HG02588 (cell line): ENCODE measurements at regions not wholly inside any gene's neighbourhood (a gene's known extent, or its start where the extent isn't known, plus 50 kb on each side); places are given as distances from the start of the nearest gene placed in this dataset.

Experiments used
- ATAC-seq: cut with Tn5 transposase; IDR thresholded peaks from one replicate; pipeline ENCODE4 v1.9.1; 2021; ENCODE audit warnings: mild to moderate bottlenecking, moderate library complexity; ENCODE audit not compliant: unreplicated experiment

DNA sequence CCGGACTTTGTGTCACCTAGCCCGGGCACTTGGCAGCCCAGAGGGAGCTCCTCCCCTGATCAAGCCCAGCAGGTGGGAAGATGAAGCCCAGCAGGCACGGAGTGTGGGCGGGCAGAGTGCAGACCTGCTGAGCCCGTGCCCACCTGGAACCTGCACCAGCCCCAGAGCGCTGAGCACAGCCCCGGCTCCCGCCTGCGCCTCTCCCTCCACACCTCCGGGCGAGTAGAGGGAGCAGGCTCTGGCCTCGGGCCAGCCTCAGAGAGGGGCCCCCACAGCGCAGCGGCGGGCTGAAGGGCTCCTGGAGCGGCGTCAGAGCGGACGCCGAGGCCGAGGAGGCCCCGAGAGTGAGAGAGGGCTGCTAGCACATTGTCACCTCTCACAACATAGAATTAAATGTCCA, 257.7 kb downstream of the VGLL3 start:
- ATAC-seq: no peak

DNA sequence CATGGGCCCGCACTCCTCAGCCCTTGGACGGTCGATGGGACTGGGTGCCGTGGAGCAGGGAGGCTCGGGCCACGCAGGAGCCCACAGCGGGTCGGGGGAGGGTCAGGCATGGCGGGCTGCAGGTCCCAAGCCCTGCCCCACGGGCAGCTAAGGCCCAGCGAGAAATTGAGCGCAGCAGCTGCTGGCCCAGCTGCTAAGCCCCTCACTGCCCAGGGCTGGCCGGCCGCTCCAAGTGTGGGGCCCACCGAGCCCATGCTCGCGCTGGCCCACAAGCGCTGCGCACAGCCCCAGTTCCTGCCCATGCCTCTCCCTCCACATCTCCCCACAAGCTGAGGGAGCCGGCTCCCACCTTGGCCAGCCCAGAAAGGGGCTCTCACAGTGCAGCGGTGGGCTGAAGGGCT, 259.4 kb downstream of the VGLL3 start:
- no peak for ATAC-seq

DNA sequence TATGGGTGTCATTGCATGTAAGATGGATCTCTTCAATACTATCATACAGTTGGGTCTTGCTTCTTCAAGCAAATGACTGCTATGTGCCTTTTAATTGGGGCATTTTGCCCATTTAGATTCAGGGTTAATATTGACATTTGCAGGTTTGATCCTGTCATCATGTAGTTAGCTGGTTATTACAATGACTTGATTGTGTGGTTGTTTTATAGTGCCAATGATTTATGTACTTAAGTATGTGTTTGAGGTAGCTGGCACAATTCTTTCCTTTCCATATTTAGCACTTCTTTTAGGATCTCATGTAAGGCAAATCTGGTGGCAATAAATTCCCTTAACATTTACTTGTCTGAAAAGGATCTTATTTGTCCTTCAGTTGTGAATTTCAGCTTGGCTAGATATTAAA, 267.5 kb downstream of the VGLL3 start:
- no peak for ATAC-seq

DNA sequence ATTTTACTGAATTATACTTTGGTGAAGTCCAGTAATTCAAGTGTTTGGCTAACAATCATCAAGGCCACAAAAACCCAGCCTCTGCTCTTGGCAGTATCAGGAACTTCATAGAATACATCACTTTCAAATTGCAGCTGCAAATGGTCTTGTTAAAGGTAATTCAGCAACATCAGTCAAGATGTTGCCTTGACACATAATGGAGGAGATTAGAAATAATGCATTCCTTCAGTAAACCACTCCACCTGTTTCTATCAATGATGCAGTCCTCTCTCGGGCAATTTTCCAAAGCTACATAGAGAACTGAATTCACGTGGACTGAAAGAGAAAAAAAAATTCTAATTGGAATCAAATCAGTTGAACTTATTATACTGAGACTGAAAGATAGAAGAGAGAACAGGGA, 279.3 kb downstream of the VGLL3 start:
- no peak for ATAC-seq

DNA sequence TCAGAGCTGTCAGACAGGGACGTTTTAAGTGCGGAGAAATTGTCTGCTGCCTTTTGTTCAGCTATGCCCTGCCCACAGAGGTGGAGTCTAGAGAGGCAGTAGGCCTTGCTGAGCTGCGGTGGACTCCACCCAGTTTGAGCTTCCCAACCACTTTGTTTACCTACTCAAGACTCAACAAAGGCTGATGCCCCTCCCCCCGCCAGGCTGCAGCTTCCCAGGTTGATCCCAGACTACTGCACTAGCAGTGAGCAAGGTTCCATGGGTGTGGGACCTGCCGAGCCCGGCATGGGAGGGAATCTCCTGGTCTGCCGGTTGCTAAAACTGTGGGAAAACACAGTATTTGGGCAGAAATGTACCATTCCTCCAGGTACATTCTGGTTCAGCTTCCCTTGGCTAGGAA, 282.1 kb downstream of the VGLL3 start:
- no peak for ATAC-seq

DNA sequence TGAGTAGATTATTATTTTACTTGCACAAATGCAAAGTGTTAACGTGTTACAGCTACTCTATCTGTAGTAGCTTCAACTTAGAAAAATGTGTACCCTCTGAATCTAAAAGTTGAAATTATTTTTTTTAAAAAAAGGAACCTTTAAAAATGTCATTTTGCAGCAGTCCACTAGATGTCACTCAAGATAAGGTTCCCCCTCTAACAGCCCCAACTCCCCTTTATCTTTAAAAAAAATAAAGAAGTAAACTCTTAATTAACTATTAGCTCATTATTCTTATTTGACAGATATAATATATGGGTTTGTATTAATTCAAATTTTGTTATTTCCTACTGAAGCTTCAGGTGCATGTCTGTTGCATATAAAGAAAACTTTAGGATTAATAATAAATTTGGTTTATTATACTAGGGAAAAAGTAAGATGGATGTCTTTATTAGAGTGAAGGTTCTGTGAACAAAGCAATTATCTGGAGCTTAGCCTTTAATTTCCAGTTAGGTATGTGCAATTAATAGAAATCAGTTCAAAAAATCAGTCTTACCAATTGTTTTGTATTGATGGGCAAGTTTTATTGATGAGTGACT, 288.5 kb downstream of the VGLL3 start:
- no peak for ATAC-seq

DNA sequence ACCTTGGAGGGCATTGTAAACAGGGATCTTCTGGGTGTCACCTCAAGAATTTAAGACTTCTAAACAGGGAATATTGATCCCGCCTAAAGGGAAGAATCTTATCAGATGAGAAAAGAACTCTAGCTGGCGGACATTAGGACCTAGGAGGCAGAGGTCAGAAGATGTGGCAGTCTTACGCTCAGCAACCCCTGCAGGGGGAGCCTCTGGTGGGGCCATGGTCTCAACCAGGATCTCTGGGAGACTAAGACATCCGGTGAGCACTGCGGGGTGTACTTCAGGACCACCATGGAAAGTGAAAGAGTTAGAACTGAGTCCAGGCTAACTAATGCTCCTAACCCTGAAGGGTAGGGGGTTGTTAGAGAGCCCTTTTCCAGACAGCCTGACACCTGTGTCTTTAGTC, 295.2 kb downstream of the VGLL3 start:
- no peak for ATAC-seq

DNA sequence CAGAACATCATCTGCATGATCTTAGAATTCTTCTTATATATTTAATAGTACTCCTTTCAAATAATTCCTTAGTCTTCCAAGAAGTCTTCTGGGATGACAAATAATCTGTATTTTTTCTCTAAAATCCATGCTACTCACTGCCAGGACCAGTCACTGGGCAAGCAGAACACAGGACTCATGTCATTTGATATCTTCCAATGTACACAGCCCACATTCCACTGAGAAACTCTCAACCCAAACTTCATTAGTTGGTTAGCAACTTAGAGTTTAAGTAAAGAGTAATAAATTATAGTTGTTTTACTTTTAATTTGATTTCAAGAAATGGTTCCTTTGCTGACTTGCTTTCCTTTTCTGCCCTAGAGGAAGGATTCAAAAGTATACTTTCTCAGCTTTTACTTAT, 317.0 kb downstream of the VGLL3 start:
- no peak for ATAC-seq

DNA sequence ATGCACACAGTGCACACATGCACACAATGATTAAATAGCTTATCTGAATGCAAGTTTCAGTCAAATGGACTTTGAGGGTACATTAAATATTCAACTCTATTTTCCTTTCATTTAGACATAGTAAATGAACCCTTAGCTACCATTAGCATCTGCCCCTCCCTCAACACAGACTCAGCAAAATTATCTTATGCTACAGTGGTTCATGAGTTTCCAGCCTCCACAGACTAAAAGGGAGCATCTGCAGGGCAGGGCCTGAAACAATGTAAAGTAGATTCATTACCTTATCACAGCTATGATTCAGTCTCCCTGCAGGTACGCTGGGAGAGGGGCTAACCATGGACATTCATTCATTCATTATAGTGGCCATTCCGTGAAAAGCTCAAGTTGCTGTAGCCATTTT, 329.1 kb downstream of the VGLL3 start:
- no peak for ATAC-seq

DNA sequence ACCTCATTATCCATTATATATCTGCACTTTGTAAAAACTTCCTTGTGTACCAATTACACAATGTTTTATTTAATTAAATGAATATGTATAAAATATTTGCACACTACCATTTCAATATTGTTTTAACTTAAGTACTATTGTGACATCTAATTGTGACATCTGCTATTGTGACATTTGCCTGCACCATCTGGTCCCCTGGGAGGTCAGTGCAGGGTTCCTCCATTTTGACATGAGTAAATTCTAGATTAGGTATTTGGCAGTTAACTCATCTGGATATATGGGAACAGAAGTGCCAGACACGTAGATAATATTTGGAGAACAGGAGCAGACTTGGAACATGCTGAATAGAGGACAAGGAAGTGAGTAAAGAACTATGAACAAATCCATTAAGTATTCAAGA, 332.1 kb downstream of the VGLL3 start:
- ATAC-seq: no peak

DNA sequence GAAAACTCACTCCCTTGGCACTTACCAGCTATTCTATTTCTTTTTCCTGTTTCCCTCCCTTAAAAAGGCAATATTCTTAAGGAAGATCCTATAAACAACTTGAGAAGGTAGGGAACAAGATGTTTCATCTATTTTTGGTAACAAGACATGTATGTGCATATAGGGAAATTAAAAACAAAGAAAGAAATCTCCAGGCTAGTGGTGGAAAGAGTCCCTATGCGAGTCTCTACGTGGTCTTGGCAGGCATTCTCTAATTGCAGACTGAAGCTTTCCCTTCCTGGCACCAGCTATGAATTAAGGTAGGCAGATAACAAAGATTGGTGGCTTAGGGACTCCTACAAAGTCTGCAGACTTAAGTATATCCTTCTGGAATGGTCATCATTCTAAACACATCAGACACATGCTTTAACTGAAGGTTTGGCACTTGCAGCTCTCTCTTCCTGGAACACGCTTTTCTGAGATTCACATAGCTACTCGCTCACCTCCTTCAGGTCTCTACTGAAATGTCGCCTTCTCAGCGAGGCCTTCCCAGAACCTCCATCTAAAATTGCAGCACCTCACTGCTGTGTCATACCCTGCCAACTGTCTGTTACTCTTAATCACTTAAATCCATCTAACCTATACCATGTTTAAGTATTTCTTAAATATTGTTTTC, 336.0 kb downstream of the VGLL3 start:
- no peak for ATAC-seq

DNA sequence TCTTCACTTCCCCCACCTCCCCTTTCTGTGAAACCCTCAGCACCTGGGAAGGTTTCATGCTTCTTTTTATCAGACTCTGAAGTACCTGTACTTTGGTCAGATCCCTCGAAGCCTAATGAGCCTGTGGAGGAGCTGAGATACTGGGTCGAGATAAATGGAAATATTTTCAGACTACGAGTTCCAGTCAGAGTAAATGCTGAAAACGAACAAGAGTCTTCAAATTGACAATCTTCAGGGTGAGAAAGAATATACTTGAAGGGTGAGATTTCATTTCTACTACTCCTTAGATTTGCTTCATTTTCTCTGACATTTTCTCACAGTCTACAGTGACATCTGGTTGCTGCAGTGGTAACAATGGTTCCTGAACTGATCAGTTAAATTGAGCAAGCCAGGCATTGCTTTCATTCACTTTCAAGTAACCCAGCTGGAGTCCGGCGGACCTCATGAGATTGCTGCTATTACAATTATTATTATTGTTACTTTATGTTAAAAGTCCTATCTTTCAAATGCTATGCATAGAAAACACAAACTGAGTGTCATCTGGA, 337.2 kb downstream of the VGLL3 start:
- no peak for ATAC-seq

DNA sequence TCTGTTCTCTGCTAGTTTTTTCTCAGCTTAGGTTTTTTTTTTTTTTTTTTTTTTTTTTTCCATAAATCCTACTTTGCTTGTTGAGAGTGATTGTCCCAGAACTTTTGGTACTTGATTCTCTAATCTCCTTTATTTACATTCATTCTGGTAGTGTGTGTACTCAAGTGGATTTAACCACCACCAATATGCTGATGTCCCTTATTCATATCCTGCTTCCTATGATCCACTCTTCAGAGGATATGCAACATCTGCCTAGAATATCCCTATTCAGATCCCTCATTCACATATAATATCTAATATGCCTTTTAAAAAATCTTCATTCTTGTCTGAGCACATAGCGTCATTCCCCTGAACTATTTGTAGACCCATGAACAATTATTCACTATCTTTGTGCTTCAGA, 342.9 kb downstream of the VGLL3 start:
- no peak for ATAC-seq

DNA sequence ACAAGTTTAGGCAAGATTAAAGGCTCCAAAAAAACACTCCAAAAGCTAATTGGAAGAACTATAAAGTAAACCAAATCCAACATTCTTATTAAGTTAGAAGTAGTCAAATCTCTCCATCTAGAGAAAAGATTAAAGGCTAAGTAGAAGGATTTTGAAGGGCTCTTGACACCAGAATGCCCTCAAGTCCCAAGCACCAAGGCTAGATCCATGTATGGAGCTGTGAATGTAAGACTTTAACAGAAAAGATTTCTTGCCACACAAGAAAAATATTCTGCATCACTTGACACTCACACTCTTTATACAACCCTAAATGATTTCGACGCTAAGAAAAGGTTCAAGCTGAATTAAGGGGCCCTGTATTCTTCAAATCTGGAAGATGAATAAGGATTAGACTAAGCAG, 345.2 kb downstream of the VGLL3 start:
- ATAC-seq: no peak

DNA sequence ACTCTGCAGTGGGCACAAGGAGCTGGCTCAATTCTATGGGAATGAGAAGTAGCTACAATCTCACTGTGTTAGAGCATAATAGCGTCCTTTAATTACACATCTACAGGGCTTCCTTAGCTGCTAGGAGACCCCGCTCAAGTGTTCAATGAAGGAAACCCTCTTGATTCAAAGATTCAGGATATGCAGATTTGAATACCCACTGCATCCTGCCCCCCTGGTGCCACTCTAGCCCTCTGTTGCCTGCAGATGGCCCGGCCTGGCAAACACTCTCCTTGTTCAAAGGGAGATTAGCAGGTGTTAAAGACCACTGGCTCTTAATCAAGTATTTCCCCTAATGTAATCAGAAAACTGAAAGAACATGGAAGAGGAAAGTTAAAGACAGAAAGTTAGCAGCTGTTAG, 356.6 kb downstream of the VGLL3 start:
- ATAC-seq: no peak

DNA sequence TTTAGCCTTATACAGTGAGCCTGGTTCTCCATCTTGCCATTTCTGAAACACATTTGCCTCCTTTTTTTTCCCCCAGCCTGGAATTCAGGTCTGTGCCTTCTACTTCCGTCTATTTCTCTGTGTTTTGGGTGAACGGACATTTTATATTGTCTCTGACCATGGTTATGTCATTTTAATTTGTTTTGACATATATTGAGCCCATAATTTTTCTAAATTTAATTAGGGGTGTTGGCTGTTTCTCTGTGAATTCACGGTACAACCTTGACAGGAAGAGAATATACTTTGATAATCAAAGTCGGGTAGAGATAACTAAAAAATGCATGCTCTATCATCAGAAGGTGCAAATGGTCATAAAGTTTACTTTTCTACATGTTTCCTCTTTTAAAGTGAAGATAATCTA, 361.4 kb downstream of the VGLL3 start:
- no peak for ATAC-seq

DNA sequence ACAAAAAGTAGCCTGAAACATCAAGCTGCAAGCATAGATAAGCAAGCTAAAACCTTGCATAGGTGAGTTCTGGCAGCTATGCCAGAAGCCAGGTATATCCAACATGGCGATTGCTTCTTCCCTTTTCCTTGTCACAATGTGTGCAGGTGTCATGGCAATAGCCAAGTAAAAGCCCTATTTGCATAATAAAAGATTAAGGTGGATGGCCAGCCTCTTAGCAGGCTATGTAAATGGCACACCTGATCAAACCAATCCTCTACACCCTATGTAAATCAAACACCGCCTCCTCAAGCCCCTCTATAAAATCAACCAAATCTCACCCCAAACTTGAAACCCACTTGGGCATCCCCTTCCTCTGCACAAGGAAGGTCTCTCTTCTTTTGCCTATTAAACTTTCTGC, 366.8 kb downstream of the VGLL3 start:
- no peak for ATAC-seq

DNA sequence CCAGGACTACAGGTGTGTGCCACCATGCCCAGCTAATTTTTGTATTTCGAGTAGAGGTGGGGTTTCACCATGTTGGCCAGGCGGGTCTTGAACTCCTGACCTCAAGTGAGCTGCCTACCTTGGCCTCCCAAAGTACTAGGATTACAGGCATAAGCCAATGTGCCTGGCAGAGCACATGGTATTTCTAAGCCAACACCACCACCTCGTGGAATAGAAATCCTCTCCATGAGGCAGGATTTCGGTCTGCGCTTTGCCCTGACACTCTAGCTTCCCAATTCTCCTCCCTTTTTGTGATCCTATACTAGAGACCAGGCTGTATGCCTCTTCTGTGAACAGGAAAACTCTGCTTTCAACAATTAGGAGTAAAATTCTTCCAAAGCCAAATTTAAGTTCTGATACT, 372.2 kb downstream of the VGLL3 start:
- no peak for ATAC-seq

DNA sequence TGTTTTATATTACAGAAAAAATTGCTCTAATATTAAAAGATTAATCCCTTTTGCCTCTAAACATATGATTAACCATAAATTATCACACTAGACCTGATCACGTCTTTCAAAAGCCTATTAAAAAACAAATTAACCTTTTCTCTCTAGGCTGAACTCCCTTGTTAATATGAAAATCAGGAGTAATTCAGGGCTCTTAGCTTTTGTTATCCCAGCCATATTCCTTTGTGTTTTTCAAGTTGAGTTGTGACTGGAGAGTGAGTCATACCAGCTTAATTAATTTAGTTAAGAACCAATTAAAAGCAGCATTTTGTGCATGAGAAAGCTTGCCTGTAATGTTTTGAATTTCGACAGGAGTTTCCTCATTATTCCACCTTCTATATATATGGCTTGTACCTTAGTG, 385.8 kb downstream of the VGLL3 start:
- no peak for ATAC-seq

DNA sequence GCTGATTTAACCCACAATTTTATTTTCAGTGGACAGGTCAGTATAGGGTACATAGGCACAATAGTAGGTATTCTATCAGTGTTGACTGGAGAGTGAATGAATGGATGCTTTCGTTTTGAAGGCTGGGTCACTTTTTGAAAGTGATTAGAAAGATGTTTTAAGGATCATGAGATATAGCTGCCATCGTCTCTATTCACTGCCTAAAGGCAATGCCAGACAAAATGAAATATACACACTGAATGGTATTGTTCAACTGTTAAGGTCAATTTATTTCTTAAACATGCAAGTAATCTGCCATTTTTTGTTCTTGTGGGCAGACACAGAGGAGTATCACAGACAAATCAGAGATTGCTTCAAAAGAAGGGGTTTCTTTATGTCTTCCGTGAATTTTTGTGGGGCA, 395.3 kb downstream of the VGLL3 start:
- ATAC-seq: no peak

DNA sequence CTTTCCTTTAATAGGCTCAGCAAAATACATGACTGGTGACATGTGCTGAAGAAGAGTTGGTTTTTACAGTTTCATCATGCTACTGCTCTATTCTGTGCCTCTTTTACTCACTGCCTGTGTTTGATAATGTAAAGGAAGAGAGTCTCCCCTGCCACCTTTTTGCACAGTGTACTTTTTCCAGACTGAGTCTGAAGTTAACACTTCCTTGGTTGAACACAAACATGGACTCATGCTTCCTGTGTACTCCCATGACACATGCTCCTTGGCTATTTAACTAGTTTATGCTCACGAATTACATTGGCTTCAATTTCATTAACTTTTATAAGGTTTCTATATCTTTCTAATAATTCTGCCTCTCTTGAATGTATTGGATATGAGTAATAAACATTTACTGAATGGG, 396.1 kb downstream of the VGLL3 start:
- ATAC-seq: no peak

DNA sequence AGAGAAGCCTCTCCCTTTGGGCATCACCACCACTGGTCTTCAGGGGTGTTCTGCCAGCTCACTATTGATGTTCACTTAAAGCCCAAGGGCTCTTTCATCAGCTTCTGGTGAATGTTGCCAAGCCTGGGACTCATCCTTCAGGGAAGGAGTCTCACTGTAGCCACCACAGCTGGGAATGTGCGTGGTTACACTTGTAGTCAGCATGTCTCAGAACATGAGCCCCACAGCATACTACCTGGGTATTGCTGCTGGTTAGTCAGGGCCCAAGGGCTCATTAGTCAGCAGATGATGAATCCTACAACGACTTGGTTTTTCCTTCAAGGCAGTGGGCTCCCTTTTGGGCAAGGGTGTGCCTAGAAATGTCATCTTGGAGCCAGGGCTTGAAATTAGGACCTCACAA, 412.9 kb downstream of the VGLL3 start:
- no peak for ATAC-seq

DNA sequence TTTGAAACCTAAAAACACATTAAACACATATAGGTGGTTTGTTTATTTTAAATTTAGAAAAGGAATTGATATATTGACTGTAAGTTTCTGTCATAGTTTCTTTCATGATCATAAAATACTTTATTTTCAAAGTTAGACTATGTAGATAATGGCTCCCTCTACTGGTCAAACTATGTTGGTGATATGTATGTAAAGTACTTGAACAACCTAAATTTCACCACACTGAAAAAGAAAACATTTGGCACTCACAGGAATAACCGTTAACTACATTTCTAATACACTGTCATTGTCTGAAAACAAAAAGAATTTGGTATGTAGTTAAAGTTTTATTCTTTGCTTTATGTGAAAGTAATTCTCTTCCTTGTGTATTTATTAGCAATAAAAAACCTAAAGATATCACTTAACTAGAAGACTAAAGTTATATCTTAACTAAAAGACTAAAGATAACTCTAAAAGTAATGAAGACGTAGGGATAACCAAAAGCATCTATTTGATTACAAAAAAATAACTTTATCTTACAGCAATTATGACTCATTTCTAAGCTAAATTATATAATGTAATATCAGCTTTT, 427.5 kb downstream of the VGLL3 start:
- no peak for ATAC-seq
